ENCODE measurements at regions not wholly inside any gene's neighbourhood (a gene's known extent, or its start where the extent isn't known, plus 50 kb on each side); places are given as distances from the start of the nearest gene placed in this dataset.

DNA sequence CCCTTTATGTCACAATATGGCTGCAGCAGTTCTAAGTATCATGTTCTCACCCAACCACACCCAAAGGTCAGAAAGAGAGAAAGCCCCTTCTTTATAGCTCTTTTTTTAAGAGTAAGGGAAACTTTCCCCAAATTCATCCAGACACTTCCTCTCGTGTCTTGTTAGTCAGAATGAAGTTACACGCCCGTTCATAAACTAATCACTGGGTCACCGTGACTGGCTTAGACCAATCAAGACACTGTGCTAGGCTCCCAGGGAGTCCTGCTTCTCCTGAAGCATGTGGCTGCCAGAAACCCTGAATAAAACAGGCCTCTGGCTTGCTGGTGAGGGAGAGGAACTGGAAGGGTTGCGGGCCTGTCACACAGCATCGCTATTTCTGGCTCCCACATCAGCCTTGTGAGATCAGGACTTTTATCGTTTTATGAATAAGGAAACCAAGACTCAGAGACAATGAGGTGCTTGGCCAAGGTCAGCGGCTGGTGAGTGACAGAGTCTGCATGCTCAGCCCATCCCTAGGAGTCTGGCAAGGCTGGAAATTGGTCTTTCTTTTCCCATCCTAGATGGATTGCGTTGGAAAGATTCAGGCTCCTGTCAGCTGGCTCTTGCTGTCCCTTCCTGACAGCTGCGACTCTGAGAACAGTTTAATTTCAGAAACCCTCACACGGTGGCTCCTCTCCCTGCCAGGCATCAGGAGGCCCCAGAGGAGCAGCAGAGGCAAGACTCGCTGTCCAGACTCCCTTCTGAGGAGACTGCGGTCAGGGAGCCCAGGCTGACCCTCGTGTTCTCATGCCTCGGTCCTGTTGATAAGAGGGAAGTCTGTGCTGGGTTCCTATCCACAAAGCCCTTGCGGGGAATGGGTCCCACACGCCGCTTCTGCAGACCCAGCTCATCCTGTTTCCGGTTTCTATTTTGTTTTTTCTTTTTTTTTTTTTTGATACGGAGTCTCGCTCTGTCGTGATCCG is 104.5 kb upstream of the TAF1B start:
- Histone ChIP-seq H3K27me3 (no peaks in the 10 kb centered on the region), H3K9ac (ENCODE audit: low read depth in 2 of 2, low read length in 2 of 2) (peak overlapping the region in 1 of 2 donors; percentile 73), H3K4me1 (peaks cover 6% of the 10 kb centered on the region), H3K9me3 (no peaks in the 10 kb centered on the region), H3K4me3 (peak overlapping the region; percentile 11), H3K27ac (peak overlapping the region; percentile 63), H3K36me3 (no peaks in the 10 kb centered on the region)
- intact Hi-C loops (cut with DNase I), result no loop called here
- TF ChIP-seq, protein P1, sequence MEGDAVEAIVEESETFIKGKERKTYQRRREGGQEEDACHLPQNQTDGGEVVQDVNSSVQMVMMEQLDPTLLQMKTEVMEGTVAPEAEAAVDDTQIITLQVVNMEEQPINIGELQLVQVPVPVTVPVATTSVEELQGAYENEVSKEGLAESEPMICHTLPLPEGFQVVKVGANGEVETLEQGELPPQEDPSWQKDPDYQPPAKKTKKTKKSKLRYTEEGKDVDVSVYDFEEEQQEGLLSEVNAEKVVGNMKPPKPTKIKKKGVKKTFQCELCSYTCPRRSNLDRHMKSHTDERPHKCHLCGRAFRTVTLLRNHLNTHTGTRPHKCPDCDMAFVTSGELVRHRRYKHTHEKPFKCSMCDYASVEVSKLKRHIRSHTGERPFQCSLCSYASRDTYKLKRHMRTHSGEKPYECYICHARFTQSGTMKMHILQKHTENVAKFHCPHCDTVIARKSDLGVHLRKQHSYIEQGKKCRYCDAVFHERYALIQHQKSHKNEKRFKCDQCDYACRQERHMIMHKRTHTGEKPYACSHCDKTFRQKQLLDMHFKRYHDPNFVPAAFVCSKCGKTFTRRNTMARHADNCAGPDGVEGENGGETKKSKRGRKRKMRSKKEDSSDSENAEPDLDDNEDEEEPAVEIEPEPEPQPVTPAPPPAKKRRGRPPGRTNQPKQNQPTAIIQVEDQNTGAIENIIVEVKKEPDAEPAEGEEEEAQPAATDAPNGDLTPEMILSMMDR (IDR thresholded peaks at IDR 0.05), result no peak
- DNase-seq, result peak; percentile 51

DNA sequence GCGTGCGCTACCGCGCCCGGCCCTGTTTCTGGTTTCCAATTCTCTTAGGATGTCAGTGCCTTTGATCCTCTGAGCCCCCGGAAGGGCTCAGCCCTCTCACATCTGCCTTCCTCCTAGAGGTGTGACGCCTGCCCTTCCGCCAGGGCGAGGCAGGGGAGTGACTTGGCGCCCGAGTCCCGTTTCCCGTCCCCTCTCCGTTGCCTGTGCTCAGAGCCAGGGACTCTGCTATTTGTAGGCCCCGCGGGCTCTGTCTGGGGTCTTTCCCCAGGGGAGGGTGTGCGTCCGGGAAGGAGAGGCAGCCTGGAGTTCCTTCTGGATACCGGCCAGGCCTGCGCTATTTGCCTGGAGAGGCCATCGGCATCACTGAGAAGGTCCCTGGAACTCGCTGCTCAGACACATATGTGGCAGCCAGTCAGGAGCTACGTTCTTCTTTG is 103.7 kb upstream of the TAF1B start:
- no peaks in the 10 kb centered on the region for H3K9me3 ChIP-seq
- peak; percentile 70 for DNase-seq
- TF ChIP-seq, protein P1 (IDR thresholded peaks at IDR 0.05), result no peak
- intact Hi-C loops (cut with DNase I), result no loop called here
- H3K27ac ChIP-seq, result peak overlapping the region; percentile 63
- no peaks in the 10 kb centered on the region for H3K27me3 ChIP-seq
- H3K4me3 ChIP-seq, result peak overlapping the region; percentile 11
- H3K9ac ChIP-seq (ENCODE audit: low read depth in 2 of 2, low read length in 2 of 2), result peak overlapping the region; percentile 48 to 73
- peaks cover 6% of the 10 kb centered on the region for H3K4me1 ChIP-seq
- no peaks in the 10 kb centered on the region for H3K36me3 ChIP-seq

DNA sequence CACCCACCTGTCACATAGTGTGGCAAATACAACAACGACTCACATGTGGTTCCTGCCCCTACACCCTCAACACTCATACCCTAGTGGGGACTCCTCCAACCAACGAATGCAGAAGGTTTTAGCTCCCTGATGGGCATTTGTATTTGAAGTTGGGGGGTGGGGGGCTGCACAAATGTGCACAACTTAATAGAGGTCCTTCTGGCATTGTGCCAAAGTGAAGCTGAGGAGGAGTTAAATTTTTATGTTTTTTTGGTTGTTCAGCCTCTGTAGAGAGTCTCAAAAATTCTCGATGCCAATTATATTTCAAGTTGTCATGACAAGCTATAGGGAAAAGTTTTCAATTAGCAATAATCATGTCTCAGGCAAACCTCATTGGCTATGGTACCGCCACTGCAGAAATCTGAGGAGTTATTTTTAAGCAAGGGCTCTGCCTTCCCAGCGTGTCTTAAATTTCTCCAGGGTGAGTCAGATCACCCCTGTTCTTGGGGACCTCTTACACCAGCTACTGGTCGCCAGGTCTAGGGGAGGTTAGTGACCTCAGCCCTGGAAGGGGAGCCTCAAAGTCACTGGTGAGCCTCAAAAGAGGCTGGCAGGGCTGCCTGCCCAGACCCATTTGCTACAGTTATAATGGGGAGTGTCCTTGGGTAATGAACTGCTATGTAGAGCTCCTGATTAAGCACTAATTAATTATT is 102.7 kb upstream of the TAF1B start:
- no peak for DNase-seq
- no peak overlapping the region for H3K9ac ChIP-seq (ENCODE audit: low read depth in 2 of 2, low read length in 2 of 2)
- no peak overlapping the region for H3K4me3 ChIP-seq
- TF ChIP-seq, protein P1 (IDR thresholded peaks at IDR 0.05), result no peak
- no peaks in the 10 kb centered on the region for H3K27me3 ChIP-seq
- intact Hi-C loops (cut with DNase I), result no loop called here
- no peaks in the 10 kb centered on the region for H3K36me3 ChIP-seq
- H3K27ac ChIP-seq, result no peak overlapping the region
- peaks cover 6% of the 10 kb centered on the region for H3K4me1 ChIP-seq
- no peaks in the 10 kb centered on the region for H3K9me3 ChIP-seq

DNA sequence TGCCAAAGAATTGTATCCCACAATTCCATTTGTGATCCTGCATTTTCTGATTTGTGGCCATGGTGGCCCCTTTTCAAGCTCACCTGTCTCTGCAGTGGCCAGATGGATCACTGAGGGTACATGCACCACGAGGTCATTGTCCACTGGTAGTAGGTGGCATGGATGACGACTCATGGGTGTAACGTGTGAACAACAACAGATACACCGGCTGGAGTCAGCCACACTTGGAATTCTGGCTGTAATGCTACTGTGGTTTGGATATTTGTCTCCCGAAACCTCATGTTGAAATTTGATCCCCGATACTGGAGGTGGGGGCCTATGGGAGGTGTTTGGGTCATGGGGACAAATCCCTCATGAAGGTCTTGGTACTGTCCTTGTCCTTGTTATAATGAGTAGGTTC is 102.2 kb upstream of the TAF1B start:
- DNase-seq, result no peak
- Histone ChIP-seq H3K4me3 (no peak overlapping the region), H3K4me1 (peaks cover 6% of the 10 kb centered on the region), H3K9ac (ENCODE audit: low read depth in 2 of 2, low read length in 2 of 2) (no peak overlapping the region), H3K27me3 (no peaks in the 10 kb centered on the region), H3K27ac (no peak overlapping the region), H3K9me3 (no peaks in the 10 kb centered on the region), H3K36me3 (no peaks in the 10 kb centered on the region)
- TF ChIP-seq, protein P1 (IDR thresholded peaks at IDR 0.05), result no peak
- intact Hi-C loops (cut with DNase I), result no loop called here

DNA sequence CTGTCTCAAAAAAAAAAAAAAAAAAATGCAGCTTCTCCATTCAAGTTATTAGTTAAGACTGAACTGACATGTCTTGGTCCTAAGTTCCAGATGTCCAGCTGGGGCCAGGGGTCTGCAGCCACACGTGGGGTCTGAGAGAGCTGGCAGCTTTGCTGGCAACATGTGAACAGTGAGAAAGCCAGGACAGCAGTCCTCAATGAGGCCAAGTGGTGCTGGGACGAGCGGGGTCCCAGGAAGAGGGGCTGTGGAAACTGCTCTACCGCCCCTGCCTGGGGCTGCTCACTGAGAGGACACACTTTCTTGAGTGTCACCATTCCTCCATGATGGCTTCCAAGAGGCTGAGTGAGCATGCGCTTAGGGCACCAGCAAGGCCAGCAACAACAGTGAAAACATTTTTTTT is 100.7 kb upstream of the TAF1B start:
- Histone ChIP-seq H3K9ac (ENCODE audit: low read depth in 2 of 2, low read length in 2 of 2) (no peak overlapping the region), H3K4me1 (peaks cover 6% of the 10 kb centered on the region), H3K4me3 (no peak overlapping the region), H3K27me3 (no peaks in the 10 kb centered on the region), H3K9me3 (no peaks in the 10 kb centered on the region), H3K27ac (no peak overlapping the region), H3K36me3 (no peaks in the 10 kb centered on the region)
- intact Hi-C loops (cut with DNase I), result no loop called here
- TF ChIP-seq, protein P1 (IDR thresholded peaks at IDR 0.05), result no peak
- no peak for DNase-seq

All from colonic mucosa (tissue), 4 donors.